CD4-positive, alpha-beta T cell (primary cell): ENCODE measurements at regions not wholly inside any gene's neighbourhood (a gene's known extent, or its start where the extent isn't known, plus 50 kb on each side); places are given as distances from the start of the nearest gene placed in this dataset.

Experiments used
- ATAC-seq: fragments of 200-7000 bp; cut with Tn5 transposase; one replicate; pipeline ENCODE4 v1.10.0; 2022; ENCODE audit warnings: mild to moderate bottlenecking; ENCODE audit not compliant: poor library complexity
- CTCF ChIA-PET: fragments of 350-600 bp; sonication (Branson Sonifier 250); formaldehyde crosslinking; loops from one replicate; lab custom pipeline; 2021; ENCODE audit warnings: antibody characterized with exemption, inconsistent platforms; lab: Charles Lee
- POLR2A ChIA-PET: fragments of 350-600 bp; sonication (Branson Sonifier 250); formaldehyde crosslinking; loops from one replicate; lab custom pipeline; 2021; ENCODE audit warnings: antibody characterized with exemption, inconsistent platforms; lab: Charles Lee
- DNase-seq, 14 experiments: peaks; one replicate each; pipeline ENCODE4 v3.0.0-alpha.2; 2013 to 2020; ENCODE audit warnings: mixed read lengths in 2 of 14
- H3K27ac ChIP-seq, 2 donors: one replicate each; pipeline versions ENCODE4 v1.5.1 to v1.7.0; 2013; ENCODE audit warnings: low read length in 2 of 2, low read depth in 1 of 2, mild to moderate bottlenecking in 1 of 2
- H3K27me3 ChIP-seq, 2 experiments: 1 replicate in 1 of 2; 2 replicates in 1 of 2; pipeline versions ENCODE4 v1.6.1 to v1.7.0; 2013; ENCODE audit warnings: low read length in 2 of 2, control low read depth in 1 of 2, mild to moderate bottlenecking in 1 of 2, moderate library complexity in 1 of 2; ENCODE audit not compliant: insufficient read depth in 2 of 2, control insufficient read depth in 1 of 2
- H3K36me3 ChIP-seq: one replicate; pipeline ENCODE4 v1.6.1; 2013; ENCODE audit warnings: low read length, control low read depth; ENCODE audit not compliant: insufficient read depth
- H3K4me1 ChIP-seq: one replicate; pipeline ENCODE4 v1.6.1; 2013; ENCODE audit warnings: low read length, control low read depth; ENCODE audit not compliant: insufficient read depth
- H3K4me3 ChIP-seq: one replicate; pipeline ENCODE4 v1.5.1; 2013; ENCODE audit warnings: mild to moderate bottlenecking, low read length, moderate library complexity
- H3K9me3 ChIP-seq, 2 experiments: 1 replicate in 1 of 2; 2 replicates in 1 of 2; pipeline versions ENCODE4 v1.6.1 to v1.7.0; 2013; ENCODE audit warnings: low read length in 2 of 2, mild to moderate bottlenecking in 2 of 2, control low read depth in 1 of 2, moderate library complexity in 1 of 2; ENCODE audit not compliant: control insufficient read depth in 1 of 2, insufficient read depth in 1 of 2
- H3K27ac Mint-ChIP-seq: one replicate; pipeline ENCODE4 v1.8.0; 2020; ENCODE audit warnings: mixed read lengths
- H3K27me3 Mint-ChIP-seq: one replicate; pipeline ENCODE4 v1.8.0; 2021; ENCODE audit warnings: mixed read lengths
- H3K36me3 Mint-ChIP-seq: one replicate; pipeline ENCODE4 v1.8.0; 2021; ENCODE audit warnings: low read depth, mixed read lengths
- H3K4me1 Mint-ChIP-seq: one replicate; pipeline ENCODE4 v1.8.0; 2021; ENCODE audit warnings: low read depth, mixed read lengths
- H3K4me3 Mint-ChIP-seq: one replicate; pipeline ENCODE4 v1.8.0; 2020; ENCODE audit warnings: mild to moderate bottlenecking, mixed read lengths
- H3K9me3 Mint-ChIP-seq: one replicate; pipeline ENCODE4 v1.8.0; 2020; ENCODE audit warnings: mixed read lengths
- CTCF ChIP-seq: fragments of 200-600 bp; IDR thresholded peaks from one replicate; pipeline ENCODE4 v1.8.0; 2022; ENCODE audit warnings: antibody characterized with exemption, mild to moderate bottlenecking
- intact Hi-C, 2 experiments: fragments of 100-400 bp; cut with DNase I in 1 of 2; cut with micrococcal nuclease in 1 of 2; formaldehyde crosslinking; loops; one replicate each; pipeline versions ENCODE4 v1.15.1 to v1.9.0; 2023 to 2025; cut with DNase I, micrococcal nuclease

GRCh38 chr20:17797579-17797978 is 97.8 kb downstream of the BANF2 start:
- ChIA-PET POLR2A (no interaction called here), CTCF (no interaction called here)
- no peaks in the 10 kb centered on the region for H3K36me3 ChIP-seq
- H3K9me3 ChIP-seq = peaks cover 6 to 9% of the 10 kb centered on the region in 2 experiments
- intact Hi-C loops = no loop called here
- no peak overlapping the region for H3K4me3 ChIP-seq
- Mint-ChIP-seq H3K4me3 (no peak overlapping the region), H3K4me1 (no peaks in the 10 kb centered on the region), H3K9me3 (peaks cover 6% of the 10 kb centered on the region), H3K27me3 (peaks cover 31% of the 10 kb centered on the region), H3K36me3 (no peaks in the 10 kb centered on the region), H3K27ac (no peak overlapping the region)
- no peak for TF ChIP-seq CTCF
- peaks cover 0 to 6% of the 10 kb centered on the region in 2 experiments for H3K27me3 ChIP-seq
- H3K4me1 ChIP-seq = no peaks in the 10 kb centered on the region
- DNase-seq (no peak), ATAC-seq (no peak)
- no peak overlapping the region for H3K27ac ChIP-seq

- ChIA-PET POLR2A (no interaction called here), CTCF (no interaction called here)
Observed at GRCh38 chr20:17797161-17797560, 97.4 kb downstream of the BANF2 start.

GRCh38 chr20:17796091-17796563 is 96.4 kb downstream of the BANF2 start:
- no peak overlapping the region for H3K27ac Mint-ChIP-seq
- H3K4me3 Mint-ChIP-seq = no peak overlapping the region
- DNase-seq = no peak
- Histone ChIP-seq H3K27ac (no peak overlapping the region), H3K9me3 (peaks cover 6 to 9% of the 10 kb centered on the region in 2 experiments), H3K4me1 (no peaks in the 10 kb centered on the region), H3K36me3 (no peaks in the 10 kb centered on the region), H3K27me3 (peaks cover 0 to 2% of the 10 kb centered on the region in 2 experiments), H3K4me3 (no peak overlapping the region)
- H3K36me3 Mint-ChIP-seq = no peaks in the 10 kb centered on the region
- H3K4me1 Mint-ChIP-seq = no peaks in the 10 kb centered on the region
- CTCF ChIA-PET = no interaction called here
- POLR2A ChIA-PET = no interaction called here
- no peak for ATAC-seq
- TF ChIP-seq CTCF = no peak
- H3K27me3 Mint-ChIP-seq = peaks cover 25% of the 10 kb centered on the region
- H3K9me3 Mint-ChIP-seq = peaks cover 6% of the 10 kb centered on the region
- intact Hi-C loops = no loop called here

More at GRCh38 chr20:17797161-17797560, 97.4 kb downstream of the BANF2 start:
- no peak overlapping the region for H3K4me3 ChIP-seq
- H3K27me3 ChIP-seq = peaks cover 0 to 6% of the 10 kb centered on the region in 2 experiments
- Mint-ChIP-seq H3K27me3 (peaks cover 31% of the 10 kb centered on the region), H3K4me1 (no peaks in the 10 kb centered on the region), H3K4me3 (no peak overlapping the region), H3K27ac (no peak overlapping the region), H3K36me3 (no peaks in the 10 kb centered on the region), H3K9me3 (peaks cover 6% of the 10 kb centered on the region)
- no peaks in the 10 kb centered on the region for H3K4me1 ChIP-seq
- H3K27ac ChIP-seq = no peak overlapping the region
- H3K36me3 ChIP-seq = no peaks in the 10 kb centered on the region
- ATAC-seq = no peak
- intact Hi-C loops = no loop called here
- peaks cover 6 to 9% of the 10 kb centered on the region in 2 experiments for H3K9me3 ChIP-seq
- no peak for DNase-seq
- TF ChIP-seq CTCF = no peak
